Memory B cell (primary cell): ENCODE measurements at regions not wholly inside any gene's neighbourhood (a gene's known extent, or its start where the extent isn't known, plus 50 kb on each side); places are given as distances from the start of the nearest gene placed in this dataset.
A peak's percentile ranks its signal among the peaks of the same experiment; 100 is the strongest.
"Not testable (repeated sequence)": the region's sequence is repeated elsewhere in the genome, so short reads cannot be mapped to it uniquely, and the experiment has no call there.

Experiments used
- ATAC-seq: fragments of 150-1000 bp; cut with Tn5 transposase; 2 replicates; pipeline ENCODE4 v1.10.0; 2021; ENCODE audit warnings: low read depth, mild to moderate bottlenecking, moderate library complexity
- DNase-seq, 2 donors: peaks; one replicate each; pipeline ENCODE4 v3.0.0; 2022; ENCODE audit warnings: low spot score in 2 of 2
- H3K27ac Mint-ChIP-seq: one replicate; pipeline ENCODE4 v1.8.0; 2022; ENCODE audit warnings: mild to moderate bottlenecking, moderate library complexity, mixed read lengths
- H3K27me3 Mint-ChIP-seq: one replicate; pipeline ENCODE4 v1.8.0; 2022; ENCODE audit warnings: mixed read lengths
- H3K36me3 Mint-ChIP-seq: one replicate; pipeline ENCODE4 v1.8.0; 2022; ENCODE audit warnings: mild to moderate bottlenecking, mixed read lengths
- H3K4me1 Mint-ChIP-seq: one replicate; pipeline ENCODE4 v1.8.0; 2022; ENCODE audit warnings: mixed read lengths
- H3K4me3 Mint-ChIP-seq: one replicate; pipeline ENCODE4 v1.8.0; 2022; ENCODE audit warnings: mild to moderate bottlenecking, moderate library complexity, mixed read lengths
- H3K9me3 Mint-ChIP-seq: one replicate; pipeline ENCODE4 v1.8.0; 2022; ENCODE audit warnings: mixed read lengths

- no peak for DNase-seq
- no peak overlapping the region for H3K27ac Mint-ChIP-seq
- no peaks in the 10 kb centered on the region for H3K27me3 Mint-ChIP-seq
- no peaks in the 10 kb centered on the region for H3K9me3 Mint-ChIP-seq
- ATAC-seq: no peak
- no peaks in the 10 kb centered on the region for H3K4me1 Mint-ChIP-seq
- no peak overlapping the region for H3K4me3 Mint-ChIP-seq
- no peaks in the 10 kb centered on the region for H3K36me3 Mint-ChIP-seq
Observed at GRCh38 chr4:104549736-104550135, 55.0 kb upstream of the CXXC4 start.

DNA sequence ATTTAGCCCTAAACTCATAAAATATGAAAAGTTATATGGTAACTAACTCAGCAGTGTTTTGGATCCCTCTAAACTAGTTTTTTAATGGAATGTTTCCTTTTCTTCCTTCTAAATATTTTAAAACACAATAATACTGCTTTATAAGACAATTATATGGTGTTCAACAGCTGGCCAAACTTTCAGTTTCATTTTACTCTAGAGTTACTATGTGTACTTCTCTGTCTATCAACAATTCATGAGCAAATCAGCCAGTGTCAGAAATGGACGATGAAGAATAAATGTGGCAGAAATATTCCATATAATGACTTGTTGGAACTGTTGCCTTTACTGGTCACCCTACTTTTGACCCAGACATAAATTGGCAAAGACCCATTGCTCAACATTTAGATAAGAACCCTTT is 64.8 kb upstream of the CXXC4 start:
- Mint-ChIP-seq H3K4me3 (no peak overlapping the region), H3K27me3 (no peaks in the 10 kb centered on the region), H3K27ac (no peak overlapping the region), H3K36me3 (no peaks in the 10 kb centered on the region), H3K4me1 (no peaks in the 10 kb centered on the region), H3K9me3 (peaks cover 2% of the 10 kb centered on the region)
- ATAC-seq (no peak), DNase-seq (no peak)

- H3K36me3 Mint-ChIP-seq: no peaks in the 10 kb centered on the region
- no peak overlapping the region for H3K4me3 Mint-ChIP-seq
- ATAC-seq (no peak), DNase-seq (no peak)
- H3K27ac Mint-ChIP-seq: no peak overlapping the region
- H3K27me3 Mint-ChIP-seq: peaks cover 11% of the 10 kb centered on the region
- H3K4me1 Mint-ChIP-seq: no peaks in the 10 kb centered on the region
- H3K9me3 Mint-ChIP-seq: no peaks in the 10 kb centered on the region
Observed at GRCh38 chr4:104571341-104571740, 76.6 kb upstream of the CXXC4 start.

DNA sequence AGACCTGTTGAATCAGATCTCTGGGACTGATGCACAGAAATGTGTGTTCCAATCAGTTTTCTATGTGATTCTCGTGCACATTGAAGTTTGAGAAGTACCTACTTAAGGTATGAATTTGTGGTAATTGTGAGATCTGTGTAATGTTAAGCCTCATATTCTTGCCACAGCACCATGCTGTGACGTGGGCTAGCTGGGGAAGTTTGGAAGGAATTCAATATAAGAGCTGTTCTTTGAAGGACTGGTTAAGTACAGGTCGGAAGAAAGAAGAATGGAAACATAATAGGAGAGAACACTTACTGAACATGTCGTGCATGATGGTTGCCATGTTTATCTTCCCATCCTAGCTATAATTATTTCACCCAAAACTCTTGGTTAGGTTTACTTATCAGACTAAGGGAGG is 79.7 kb upstream of the CXXC4 start:
- no peak for DNase-seq
- no peak for ATAC-seq
- H3K27ac Mint-ChIP-seq: no peak overlapping the region
- peaks cover 6% of the 10 kb centered on the region for H3K27me3 Mint-ChIP-seq
- no peak overlapping the region for H3K4me3 Mint-ChIP-seq
- H3K9me3 Mint-ChIP-seq: no peaks in the 10 kb centered on the region
- H3K36me3 Mint-ChIP-seq: no peaks in the 10 kb centered on the region
- no peaks in the 10 kb centered on the region for H3K4me1 Mint-ChIP-seq

DNA sequence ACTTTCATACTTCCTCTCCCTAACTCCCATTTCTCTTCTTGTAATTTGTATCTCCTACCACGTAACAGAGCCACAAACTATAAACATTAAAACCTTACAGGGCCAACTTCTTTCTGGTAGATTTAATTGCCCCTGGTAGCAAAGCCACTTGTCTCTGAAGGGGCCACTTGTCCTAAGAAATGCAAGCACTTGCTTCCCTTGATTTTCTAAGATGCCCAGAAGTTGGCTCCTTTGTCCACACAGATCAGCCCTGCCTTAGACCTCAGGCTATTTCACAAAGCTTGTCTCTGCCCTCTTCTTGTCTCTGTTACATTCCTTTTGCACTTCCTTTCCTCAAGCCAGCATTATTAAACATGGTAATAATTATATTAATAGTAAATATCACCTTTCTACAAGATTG is 80.6 kb upstream of the CXXC4 start:
- H3K36me3 Mint-ChIP-seq: no peaks in the 10 kb centered on the region
- ATAC-seq: no peak

DNA sequence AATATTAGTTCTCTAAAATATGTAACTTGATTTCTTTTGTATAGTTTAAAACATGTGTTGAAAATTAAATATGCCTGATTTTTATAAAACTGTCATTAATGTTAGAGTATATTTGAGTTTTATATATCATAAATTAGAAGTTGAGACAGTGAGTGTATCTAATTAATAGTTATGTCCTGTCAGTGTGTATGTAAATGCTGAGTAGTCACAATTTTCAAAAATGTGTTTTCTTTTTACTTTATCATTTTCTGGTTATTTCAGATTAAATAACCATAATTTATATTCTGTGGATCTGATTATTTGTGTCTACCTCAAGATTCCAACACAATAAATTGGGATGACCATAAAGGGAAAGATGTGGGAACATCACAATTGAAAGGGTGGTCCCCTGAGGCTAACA is 82.7 kb upstream of the CXXC4 start:
- no peaks in the 10 kb centered on the region for H3K36me3 Mint-ChIP-seq
- ATAC-seq (no peak), DNase-seq (no peak)
- H3K9me3 Mint-ChIP-seq: no peaks in the 10 kb centered on the region
- H3K4me3 Mint-ChIP-seq: no peak overlapping the region
- H3K27ac Mint-ChIP-seq: no peak overlapping the region
- peaks cover 2% of the 10 kb centered on the region for H3K27me3 Mint-ChIP-seq
- no peaks in the 10 kb centered on the region for H3K4me1 Mint-ChIP-seq

More for the DNA sequence above, 80.6 kb upstream of the CXXC4 start:
- no peak for DNase-seq
- no peak overlapping the region for H3K4me3 Mint-ChIP-seq
- H3K9me3 Mint-ChIP-seq: no peaks in the 10 kb centered on the region
- H3K27ac Mint-ChIP-seq: no peak overlapping the region
- peaks cover 6% of the 10 kb centered on the region for H3K27me3 Mint-ChIP-seq
- no peaks in the 10 kb centered on the region for H3K4me1 Mint-ChIP-seq

GRCh38 chr4:104581476-104581875 is 86.8 kb upstream of the CXXC4 start:
- not testable (repeated sequence) for H3K4me3 Mint-ChIP-seq, DNase-seq, H3K27me3 Mint-ChIP-seq, ATAC-seq, H3K4me1 Mint-ChIP-seq, H3K27ac Mint-ChIP-seq, H3K36me3 Mint-ChIP-seq, H3K9me3 Mint-ChIP-seq

DNA sequence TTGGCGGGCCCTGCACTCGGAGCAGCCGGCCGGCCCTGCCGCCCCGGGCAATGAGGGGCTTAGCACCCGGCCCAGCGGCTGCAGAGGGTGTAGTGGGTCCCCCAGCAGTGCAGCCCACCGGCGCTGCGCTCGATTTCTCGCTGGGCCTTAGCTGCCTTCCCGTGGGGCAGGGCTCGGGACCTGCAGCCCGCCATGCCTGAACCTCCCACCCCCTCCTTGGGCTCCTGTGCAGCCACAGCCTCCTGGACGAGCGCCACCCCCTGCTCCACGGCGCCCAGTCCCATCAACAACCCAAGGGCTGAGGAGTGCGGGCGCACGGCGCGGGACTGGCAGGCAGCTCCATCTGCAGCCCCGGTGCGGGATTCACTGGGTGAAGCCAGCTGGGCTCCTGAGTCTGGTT is 87.4 kb upstream of the CXXC4 start:
- H3K27me3 Mint-ChIP-seq, H3K27ac Mint-ChIP-seq, H3K36me3 Mint-ChIP-seq, DNase-seq, H3K4me1 Mint-ChIP-seq, ATAC-seq, H3K4me3 Mint-ChIP-seq, H3K9me3 Mint-ChIP-seq: not testable (repeated sequence)

- ATAC-seq (no peak), DNase-seq (no peak)
- Mint-ChIP-seq H3K9me3 (no peaks in the 10 kb centered on the region), H3K36me3 (no peaks in the 10 kb centered on the region), H3K4me3 (no peak overlapping the region), H3K4me1 (no peaks in the 10 kb centered on the region), H3K27me3 (peaks cover 2% of the 10 kb centered on the region), H3K27ac (no peak overlapping the region)
Observed at GRCh38 chr4:104589264-104589868, 94.7 kb upstream of the CXXC4 start.

GRCh38 chr4:104591510-104591911 is 96.8 kb upstream of the CXXC4 start:
- H3K27me3 Mint-ChIP-seq: peaks cover 2% of the 10 kb centered on the region
- no peak overlapping the region for H3K4me3 Mint-ChIP-seq
- DNase-seq (no peak), ATAC-seq (no peak)
- H3K36me3 Mint-ChIP-seq: no peaks in the 10 kb centered on the region
- H3K4me1 Mint-ChIP-seq: peaks cover 3% of the 10 kb centered on the region
- H3K27ac Mint-ChIP-seq: no peak overlapping the region
- H3K9me3 Mint-ChIP-seq: no peaks in the 10 kb centered on the region

DNA sequence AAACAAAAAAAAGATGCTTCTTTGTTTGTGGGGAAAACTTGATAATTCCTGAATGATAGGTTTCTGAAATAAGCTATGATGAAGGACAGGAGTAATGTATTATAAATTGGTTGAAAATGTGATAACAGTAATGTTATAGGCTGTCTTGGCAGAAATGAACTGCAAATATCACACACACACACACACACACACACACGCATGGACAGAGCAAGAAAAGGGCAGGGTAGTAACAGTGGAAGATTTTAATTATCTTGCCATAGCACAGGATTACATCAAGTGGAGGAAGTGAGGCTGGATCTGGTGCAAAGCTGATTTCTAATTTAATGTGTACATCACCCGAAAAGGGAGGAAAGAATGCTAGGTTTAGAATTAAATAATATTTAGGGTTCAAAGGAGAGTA is 97.5 kb upstream of the CXXC4 start:
- Mint-ChIP-seq H3K27ac (no peak overlapping the region), H3K4me1 (peaks cover 3% of the 10 kb centered on the region), H3K36me3 (no peaks in the 10 kb centered on the region), H3K4me3 (no peak overlapping the region), H3K27me3 (peaks cover 2% of the 10 kb centered on the region), H3K9me3 (no peaks in the 10 kb centered on the region)
- ATAC-seq (no peak), DNase-seq (no peak)

DNA sequence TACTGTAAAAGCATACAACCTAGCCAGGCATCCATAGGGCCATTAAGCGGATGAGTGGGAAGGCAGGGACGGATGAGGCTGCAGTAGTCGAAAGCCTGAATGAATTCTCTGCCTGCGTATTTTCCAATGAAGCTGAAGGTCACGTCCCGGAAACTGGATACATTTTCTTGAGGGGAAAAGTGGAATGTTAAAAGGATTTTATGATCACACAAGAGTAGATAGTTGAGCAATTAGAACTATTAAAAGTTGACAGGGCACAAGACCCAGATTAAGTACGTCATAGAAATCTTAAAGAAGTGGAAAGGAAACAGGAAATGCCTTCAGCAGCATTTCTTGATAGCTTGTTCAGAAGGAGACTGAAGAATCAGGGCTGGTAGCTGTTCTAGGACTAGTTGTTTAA is 98.3 kb upstream of the CXXC4 start:
- peak overlapping the region; percentile 62 for H3K27ac Mint-ChIP-seq
- H3K27me3 Mint-ChIP-seq: peaks cover 2% of the 10 kb centered on the region
- H3K9me3 Mint-ChIP-seq: no peaks in the 10 kb centered on the region
- H3K4me3 Mint-ChIP-seq: no peak overlapping the region
- peaks cover 3% of the 10 kb centered on the region for H3K4me1 Mint-ChIP-seq
- no peak for ATAC-seq
- no peak for DNase-seq
- H3K36me3 Mint-ChIP-seq: no peaks in the 10 kb centered on the region

- ATAC-seq (no peak), DNase-seq (no peak)
- Mint-ChIP-seq H3K27me3 (no peaks in the 10 kb centered on the region), H3K9me3 (peaks cover 2% of the 10 kb centered on the region), H3K4me1 (peaks cover 3% of the 10 kb centered on the region), H3K4me3 (no peak overlapping the region), H3K27ac (no peak overlapping the region), H3K36me3 (no peaks in the 10 kb centered on the region)
Observed at GRCh38 chr4:104596189-104596588, 101.5 kb upstream of the CXXC4 start.

- Mint-ChIP-seq H3K36me3 (peaks cover 2% of the 10 kb centered on the region), H3K9me3 (peaks cover 7% of the 10 kb centered on the region), H3K4me3 (no peak overlapping the region), H3K4me1 (no peaks in the 10 kb centered on the region), H3K27ac (no peak overlapping the region), H3K27me3 (peaks cover 4% of the 10 kb centered on the region)
- DNase-seq (no peak), ATAC-seq (no peak)
Observed at GRCh38 chr4:104615496-104615895, 120.8 kb upstream of the CXXC4 start.

DNA sequence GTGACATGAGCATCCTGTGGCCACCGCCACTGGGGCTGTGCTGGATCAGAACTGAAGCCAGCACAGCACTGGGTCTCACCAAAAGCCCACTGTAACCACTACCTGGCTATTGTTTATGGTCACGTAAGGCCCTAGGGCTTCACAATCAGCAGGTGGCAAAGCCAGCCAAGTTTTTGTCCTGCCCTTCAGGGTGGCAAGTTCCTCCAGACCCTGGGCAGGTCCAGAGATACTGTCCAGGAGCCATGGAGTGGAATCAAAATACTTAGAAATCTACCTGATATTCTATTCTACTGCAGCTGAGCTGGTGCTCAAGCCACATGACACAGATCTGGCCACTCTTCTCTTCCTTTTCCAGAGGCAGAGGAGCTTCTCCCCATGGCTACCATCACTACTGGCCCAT is 121.2 kb upstream of the CXXC4 start:
- Mint-ChIP-seq H3K4me1 (no peaks in the 10 kb centered on the region), H3K27ac (no peak overlapping the region), H3K4me3 (no peak overlapping the region), H3K9me3 (peaks cover 7% of the 10 kb centered on the region), H3K27me3 (peaks cover 4% of the 10 kb centered on the region), H3K36me3 (peaks cover 2% of the 10 kb centered on the region)
- no peak for DNase-seq
- no peak for ATAC-seq
